NCI-H345 treated with DMSO at 0.1 percent for 48 hours (cell line): ENCODE measurements at regions not wholly inside any gene's neighbourhood (a gene's known extent, or its start where the extent isn't known, plus 50 kb on each side); places are given as distances from the start of the nearest gene placed in this dataset.
"Not testable (repeated sequence)": the region's sequence is repeated elsewhere in the genome, so short reads cannot be mapped to it uniquely, and the experiment has no call there.

Source experiments
- DNase-seq: peaks from one replicate; lab custom pipeline; 2025; ENCODE audit not compliant: unreplicated experiment; lab: John Stamatoyannopoulos, UW

GRCh38 chr2:186354160-186354559 is 131.9 kb upstream of the ZC3H15 start:
- DNase-seq: not testable (repeated sequence)

GRCh38 chr2:186365406-186365805 is 120.7 kb upstream of the ZC3H15 start:
- DNase-seq: no peak

GRCh38 chr2:186379052-186379451 is 107.0 kb upstream of the ZC3H15 start:
- no peak for DNase-seq

GRCh38 chr2:186380805-186381204 is 105.3 kb upstream of the ZC3H15 start:
- DNase-seq: no peak

- no peak for DNase-seq
These were observed 104.5 kb upstream of the ZC3H15 start for GRCh38 chr2:186381573-186381972.

GRCh38 chr2:186382932-186383331 is 103.1 kb upstream of the ZC3H15 start:
- no peak for DNase-seq

- no peak for DNase-seq
These were observed 101.8 kb upstream of the ZC3H15 start for GRCh38 chr2:186384226-186384625.

GRCh38 chr2:186385638-186386201 is 100.3 kb upstream of the ZC3H15 start:
- not testable (repeated sequence) for DNase-seq

GRCh38 chr2:186399082-186399644 is 86.9 kb upstream of the ZC3H15 start:
- no peak for DNase-seq

GRCh38 chr2:186405842-186406241 is 80.2 kb upstream of the ZC3H15 start:
- no peak for DNase-seq

- DNase-seq: no peak
These were observed 78.4 kb upstream of the ZC3H15 start for GRCh38 chr2:186407611-186408010.

GRCh38 chr2:186410802-186411201 is 75.3 kb upstream of the ZC3H15 start:
- DNase-seq: no peak

GRCh38 chr2:186422226-186422625 is 63.8 kb upstream of the ZC3H15 start:
- no peak for DNase-seq

- no peak for DNase-seq
These were observed 62.6 kb upstream of the ZC3H15 start for GRCh38 chr2:186423481-186423880.

- DNase-seq: no peak
These were observed 61.8 kb upstream of the ZC3H15 start for GRCh38 chr2:186424265-186424664.

GRCh38 chr2:186425576-186425975 is 60.5 kb upstream of the ZC3H15 start:
- DNase-seq: no peak

- no peak for DNase-seq
These were observed 59.7 kb upstream of the ZC3H15 start for GRCh38 chr2:186426153-186427016.

GRCh38 chr2:186427017-186427350 is 59.1 kb upstream of the ZC3H15 start:
- not testable (repeated sequence) for DNase-seq

GRCh38 chr2:186427970-186428369 is 58.1 kb upstream of the ZC3H15 start:
- DNase-seq: no peak

GRCh38 chr2:186429104-186429503 is 57.0 kb upstream of the ZC3H15 start:
- no peak for DNase-seq

- DNase-seq: no peak
These were observed 54.8 kb upstream of the ZC3H15 start for GRCh38 chr2:186431306-186431705.

- DNase-seq: no peak
These were observed 53.0 kb upstream of the ZC3H15 start for GRCh38 chr2:186433040-186433439.
